Colonic mucosa (tissue), 4 donors: ENCODE measurements at regions not wholly inside any gene's neighbourhood (a gene's known extent, or its start where the extent isn't known, plus 50 kb on each side); places are given as distances from the start of the nearest gene placed in this dataset.

Experiments
- DNase-seq: peaks from one replicate; pipeline ENCODE4 v3.0.0-alpha.2; 2020
- H3K27ac ChIP-seq: fragments of 200-600 bp; one replicate; pipeline ENCODE4 v1.8.0; 2021
- H3K27me3 ChIP-seq: fragments of 200-600 bp; one replicate; pipeline ENCODE4 v1.8.0; 2021
- H3K36me3 ChIP-seq: fragments of 200-600 bp; one replicate; pipeline ENCODE4 v1.8.0; 2021
- H3K4me1 ChIP-seq: fragments of 200-600 bp; one replicate; pipeline ENCODE4 v1.8.0; 2021; ENCODE audit warnings: mild to moderate bottlenecking
- H3K4me3 ChIP-seq: fragments of 200-600 bp; one replicate; pipeline ENCODE4 v1.8.0; 2021
- H3K9ac ChIP-seq, 2 donors: one replicate each; pipeline ENCODE4 v1.7.0; 2013; ENCODE audit warnings: control low read depth in 2 of 2, low read depth in 2 of 2, low read length in 2 of 2
- H3K9me3 ChIP-seq: fragments of 200-600 bp; one replicate; pipeline ENCODE4 v1.8.0; 2021
- CTCF ChIP-seq: fragments of 200-600 bp; IDR thresholded peaks from one replicate; pipeline ENCODE4 v1.8.0; 2022; ENCODE audit warnings: antibody characterized with exemption, mild to moderate bottlenecking
- intact Hi-C: fragments of 100-400 bp; cut with DNase I; formaldehyde crosslinking; loops from one replicate; pipeline ENCODE4 v1.14.1; 2022
- donor health status: healthy.
- donor health status: DM: no; HTN: no; CAD: no.
- donor health status: DM: no; HTN: no; CAD: no.

GRCh38 chr21:41055266-41055665, 112.7 kb upstream of the BACE2 start:
- intact Hi-C loops, result no loop called here
- TF ChIP-seq CTCF, result no peak

GRCh38 chr21:41059871-41060270, 108.1 kb upstream of the BACE2 start:
- H3K27ac ChIP-seq, result no peak overlapping the region
- no peaks in the 10 kb centered on the region for H3K27me3 ChIP-seq
- intact Hi-C loops, result no loop called here
- no peaks in the 10 kb centered on the region for H3K9me3 ChIP-seq
- H3K36me3 ChIP-seq, result no peaks in the 10 kb centered on the region
- TF ChIP-seq CTCF, result no peak
- no peaks in the 10 kb centered on the region for H3K4me1 ChIP-seq
- DNase-seq, result no peak
- H3K9ac ChIP-seq, result no peak overlapping the region
- no peak overlapping the region for H3K4me3 ChIP-seq

More at GRCh38 chr21:41055266-41055665, 112.7 kb upstream of the BACE2 start:
- Histone ChIP-seq H3K27ac (no peak overlapping the region), H3K9me3 (no peaks in the 10 kb centered on the region), H3K4me1 (no peaks in the 10 kb centered on the region), H3K36me3 (no peaks in the 10 kb centered on the region), H3K9ac (no peak overlapping the region), H3K27me3 (no peaks in the 10 kb centered on the region), H3K4me3 (no peak overlapping the region)
- DNase-seq, result no peak

DNA sequence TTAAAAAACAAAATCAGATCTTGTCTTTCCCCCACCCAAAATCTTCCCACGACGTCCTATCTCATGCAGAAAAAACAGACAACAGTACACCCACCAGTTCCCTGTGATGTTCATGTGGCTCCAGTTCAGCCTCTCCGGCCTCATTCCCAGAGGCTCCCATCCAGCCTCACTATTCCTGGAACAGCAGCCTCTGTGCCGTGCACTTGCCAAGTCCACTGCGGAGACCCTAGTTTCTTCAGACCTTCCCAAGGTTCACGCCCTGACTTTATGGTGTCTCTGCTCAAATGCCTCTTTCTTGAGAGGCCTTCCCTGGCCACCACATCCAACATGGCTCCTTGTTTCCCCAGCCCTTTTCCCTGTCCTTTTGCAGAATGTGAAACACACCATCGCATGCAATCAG, 106.3 kb upstream of the BACE2 start:
- Histone ChIP-seq H3K9me3 (no peaks in the 10 kb centered on the region), H3K4me3 (no peak overlapping the region), H3K36me3 (no peaks in the 10 kb centered on the region), H3K9ac (no peak overlapping the region), H3K4me1 (no peaks in the 10 kb centered on the region), H3K27me3 (no peaks in the 10 kb centered on the region), H3K27ac (no peak overlapping the region)
- DNase-seq, result no peak
- intact Hi-C loops, result no loop called here
- no peak for TF ChIP-seq CTCF

DNA sequence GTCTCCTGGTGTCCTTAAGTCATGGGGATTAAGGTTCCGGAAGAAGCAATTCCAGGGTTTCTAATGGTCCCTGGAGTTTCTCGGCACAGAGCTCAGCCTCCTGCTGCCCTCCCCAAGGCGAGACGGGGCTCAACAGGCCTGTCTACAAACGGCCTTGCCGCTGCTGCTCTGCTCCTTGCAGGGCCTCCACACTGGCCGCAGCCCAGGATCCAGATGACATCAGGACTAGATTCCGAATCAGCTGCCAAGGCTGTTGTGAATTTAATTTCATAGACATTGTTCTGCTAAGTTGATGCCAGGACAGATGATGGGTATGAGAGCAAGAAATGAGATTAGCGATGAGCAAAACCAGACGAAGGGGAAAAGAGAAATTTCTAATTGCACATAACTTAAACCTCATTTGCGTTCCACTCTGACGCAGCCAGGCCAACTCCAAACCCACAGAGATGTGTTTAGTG, 103.6 kb upstream of the BACE2 start:
- H3K4me3 ChIP-seq, result no peak overlapping the region
- TF ChIP-seq CTCF, result no peak
- intact Hi-C loops, result no loop called here
- DNase-seq, result no peak
- H3K27ac ChIP-seq, result no peak overlapping the region
- H3K4me1 ChIP-seq, result no peaks in the 10 kb centered on the region
- no peak overlapping the region for H3K9ac ChIP-seq
- no peaks in the 10 kb centered on the region for H3K36me3 ChIP-seq
- H3K9me3 ChIP-seq, result no peaks in the 10 kb centered on the region
- no peaks in the 10 kb centered on the region for H3K27me3 ChIP-seq

DNA sequence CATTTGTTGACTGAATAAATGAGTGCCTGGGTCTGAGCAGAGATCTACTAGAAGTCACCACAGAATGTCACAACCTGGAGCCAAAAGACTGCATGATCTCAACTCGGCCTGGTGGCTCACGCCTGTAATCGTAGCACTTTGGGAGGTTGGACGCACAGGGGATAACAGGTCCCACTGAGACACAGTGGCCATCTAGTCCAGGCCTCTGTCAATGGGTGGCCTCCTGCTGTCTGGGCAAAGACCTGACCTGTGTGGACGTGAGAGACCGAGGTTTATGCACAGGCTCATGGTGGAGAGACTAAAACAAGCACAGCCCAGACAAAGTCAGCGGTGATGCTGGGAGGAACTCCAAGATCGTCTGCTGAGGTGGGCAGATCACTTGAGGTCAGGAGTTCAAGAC, 103.0 kb upstream of the BACE2 start:
- no peaks in the 10 kb centered on the region for H3K4me1 ChIP-seq
- DNase-seq, result no peak
- H3K4me3 ChIP-seq, result no peak overlapping the region
- intact Hi-C loops, result loop anchor here (5.0 kb wide), 1 partner anchor 923 kb away; no protein-coding TSS in a partner anchor
- no peak overlapping the region for H3K9ac ChIP-seq
- H3K27ac ChIP-seq, result no peak overlapping the region
- H3K36me3 ChIP-seq, result no peaks in the 10 kb centered on the region
- no peaks in the 10 kb centered on the region for H3K9me3 ChIP-seq
- TF ChIP-seq CTCF, result no peak
- no peaks in the 10 kb centered on the region for H3K27me3 ChIP-seq

- no peak overlapping the region for H3K9ac ChIP-seq
Measured at GRCh38 chr21:41065539-41065938, 102.4 kb upstream of the BACE2 start.

More at GRCh38 chr21:41065539-41065938, 102.4 kb upstream of the BACE2 start:
- H3K4me1 ChIP-seq, result no peaks in the 10 kb centered on the region
- intact Hi-C loops, result loop anchor here (5.0 kb wide), 1 partner anchor 923 kb away; no protein-coding TSS in a partner anchor
- DNase-seq, result no peak
- no peak for TF ChIP-seq CTCF
- H3K9me3 ChIP-seq, result no peaks in the 10 kb centered on the region
- H3K27me3 ChIP-seq, result no peaks in the 10 kb centered on the region
- H3K27ac ChIP-seq, result no peak overlapping the region
- no peak overlapping the region for H3K4me3 ChIP-seq
- H3K36me3 ChIP-seq, result no peaks in the 10 kb centered on the region
